ENCODE measurements at regions not wholly inside any gene's neighbourhood (a gene's known extent, or its start where the extent isn't known, plus 50 kb on each side); places are given as distances from the start of the nearest gene placed in this dataset.

DNA sequence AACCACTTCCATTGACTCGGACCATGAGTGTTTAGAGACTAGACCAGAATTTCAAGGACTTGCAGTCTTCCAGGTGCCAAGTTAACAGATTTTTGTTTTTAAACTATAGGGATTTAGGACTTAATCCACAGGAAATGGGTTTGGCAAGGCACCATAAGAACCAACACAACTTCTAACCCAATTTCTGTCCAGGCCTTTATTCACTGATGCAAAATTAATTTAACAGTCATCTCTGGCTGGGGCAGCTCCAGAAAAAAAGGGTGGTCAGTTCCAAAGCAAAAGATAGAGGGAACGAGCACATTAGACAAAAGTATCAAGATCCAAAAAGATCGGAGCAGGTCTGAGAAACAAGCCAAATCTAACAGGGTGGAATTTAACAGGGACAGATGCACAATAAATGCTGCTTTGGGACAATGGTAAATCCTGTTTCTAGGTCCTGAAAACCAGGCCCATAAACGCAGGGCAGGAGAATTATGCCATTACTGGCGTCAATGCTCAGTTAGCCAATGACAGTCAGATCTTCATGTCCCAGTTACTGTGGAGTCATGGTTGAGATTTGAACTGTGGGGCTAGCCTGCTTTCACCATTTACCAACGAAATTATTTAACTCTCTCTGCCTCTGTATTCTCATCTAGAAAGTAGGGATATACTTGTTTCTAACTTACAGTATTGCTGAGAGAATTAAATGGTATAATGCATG, 590.8 kb upstream of the BRINP1 start:
- TF ChIP-seq, protein P1, sequence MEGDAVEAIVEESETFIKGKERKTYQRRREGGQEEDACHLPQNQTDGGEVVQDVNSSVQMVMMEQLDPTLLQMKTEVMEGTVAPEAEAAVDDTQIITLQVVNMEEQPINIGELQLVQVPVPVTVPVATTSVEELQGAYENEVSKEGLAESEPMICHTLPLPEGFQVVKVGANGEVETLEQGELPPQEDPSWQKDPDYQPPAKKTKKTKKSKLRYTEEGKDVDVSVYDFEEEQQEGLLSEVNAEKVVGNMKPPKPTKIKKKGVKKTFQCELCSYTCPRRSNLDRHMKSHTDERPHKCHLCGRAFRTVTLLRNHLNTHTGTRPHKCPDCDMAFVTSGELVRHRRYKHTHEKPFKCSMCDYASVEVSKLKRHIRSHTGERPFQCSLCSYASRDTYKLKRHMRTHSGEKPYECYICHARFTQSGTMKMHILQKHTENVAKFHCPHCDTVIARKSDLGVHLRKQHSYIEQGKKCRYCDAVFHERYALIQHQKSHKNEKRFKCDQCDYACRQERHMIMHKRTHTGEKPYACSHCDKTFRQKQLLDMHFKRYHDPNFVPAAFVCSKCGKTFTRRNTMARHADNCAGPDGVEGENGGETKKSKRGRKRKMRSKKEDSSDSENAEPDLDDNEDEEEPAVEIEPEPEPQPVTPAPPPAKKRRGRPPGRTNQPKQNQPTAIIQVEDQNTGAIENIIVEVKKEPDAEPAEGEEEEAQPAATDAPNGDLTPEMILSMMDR (IDR thresholded peaks at IDR 0.05) = no peak
- TF ChIP-seq POLR2A (IDR thresholded peaks at IDR 0.05) = no peak
